NCI-H345 treated with DMSO at 0.1 percent for 48 hours (cell line): ENCODE measurements at regions not wholly inside any gene's neighbourhood (a gene's known extent, or its start where the extent isn't known, plus 50 kb on each side); places are given as distances from the start of the nearest gene placed in this dataset.
"Not testable (repeated sequence)": the region's sequence is repeated elsewhere in the genome, so short reads cannot be mapped to it uniquely, and the experiment has no call there.

ENCODE experiments used
- DNase-seq: peaks from one replicate; lab custom pipeline; 2025; ENCODE audit not compliant: unreplicated experiment; lab: John Stamatoyannopoulos, UW

GRCh38 chr1:78715181-78715661, 65.6 kb downstream of the IFI44 start:
- no peak for DNase-seq

- no peak for DNase-seq
These were observed 66.6 kb downstream of the IFI44 start for GRCh38 chr1:78716186-78716585.

GRCh38 chr1:78718566-78718965, 68.9 kb downstream of the IFI44 start:
- no peak for DNase-seq

- no peak for DNase-seq
These were observed 71.5 kb downstream of the IFI44 start for GRCh38 chr1:78721136-78721535.

- no peak for DNase-seq
These were observed 72.5 kb downstream of the IFI44 start for GRCh38 chr1:78722105-78722504.

- DNase-seq = no peak
These were observed 72.9 kb downstream of the IFI44 start for GRCh38 chr1:78722521-78722920.

- DNase-seq = no peak
These were observed 73.3 kb downstream of the IFI44 start for GRCh38 chr1:78722947-78723346.

DNA sequence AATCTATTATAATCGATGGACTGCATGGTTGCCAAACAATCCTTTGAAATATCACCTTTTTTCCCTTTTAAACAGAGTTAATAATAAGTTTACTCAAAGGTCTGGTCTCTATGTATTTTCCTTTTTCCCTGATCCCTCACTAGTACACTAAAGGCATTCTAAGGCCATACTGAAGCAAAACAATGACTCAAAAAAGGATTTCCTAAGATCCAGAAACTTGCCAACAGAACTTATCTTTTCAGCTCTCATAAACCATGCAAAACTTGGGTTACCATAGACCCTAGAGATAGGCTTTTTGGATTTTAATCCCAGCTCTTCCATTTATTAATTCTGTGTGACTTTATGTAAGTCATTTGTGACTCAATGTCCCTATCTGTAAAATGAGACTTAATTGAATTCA, 77.1 kb downstream of the IFI44 start:
- DNase-seq = no peak

DNA sequence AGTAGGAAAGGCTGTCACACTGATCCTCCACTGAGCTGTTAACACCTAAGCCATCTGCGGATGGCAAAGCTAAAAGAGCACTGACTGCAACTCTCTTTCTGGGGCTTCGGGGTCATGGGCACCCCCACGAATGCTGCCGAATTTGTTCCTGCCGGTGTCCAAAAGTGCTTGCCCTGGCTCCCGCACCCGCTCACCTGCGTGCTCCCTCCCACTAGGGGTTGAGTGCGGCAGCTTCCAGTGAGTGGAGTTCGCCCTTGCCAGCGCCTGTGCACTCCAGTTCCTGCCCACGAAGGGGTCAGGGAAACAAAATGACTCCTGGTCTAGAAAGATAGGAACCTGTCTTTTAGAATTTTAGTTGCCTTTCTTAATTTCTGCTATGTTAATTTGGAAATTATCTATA, 78.7 kb downstream of the IFI44 start:
- DNase-seq = no peak

DNA sequence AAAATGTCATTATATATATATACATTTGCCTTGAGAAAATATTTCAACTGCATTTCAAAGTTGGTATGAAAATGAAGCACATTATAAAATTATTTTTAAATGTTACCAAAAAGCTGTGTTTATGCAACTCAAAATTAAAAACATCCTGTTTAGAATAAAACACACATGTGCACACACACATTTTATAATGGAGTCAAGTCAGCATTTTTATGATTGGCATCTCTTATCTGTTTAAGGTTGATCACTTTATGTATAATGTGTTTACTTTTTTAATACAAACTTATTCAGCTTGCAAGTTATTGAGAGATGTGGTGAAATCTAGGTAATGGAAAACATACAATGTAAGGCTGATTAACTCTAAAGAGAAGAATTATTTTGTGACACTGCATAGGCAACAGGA, 80.4 kb downstream of the IFI44 start:
- no peak for DNase-seq

- no peak for DNase-seq
These were observed 82.0 kb downstream of the IFI44 start for GRCh38 chr1:78731674-78732073.

GRCh38 chr1:78737241-78737640, 87.6 kb downstream of the IFI44 start:
- DNase-seq = no peak

DNA sequence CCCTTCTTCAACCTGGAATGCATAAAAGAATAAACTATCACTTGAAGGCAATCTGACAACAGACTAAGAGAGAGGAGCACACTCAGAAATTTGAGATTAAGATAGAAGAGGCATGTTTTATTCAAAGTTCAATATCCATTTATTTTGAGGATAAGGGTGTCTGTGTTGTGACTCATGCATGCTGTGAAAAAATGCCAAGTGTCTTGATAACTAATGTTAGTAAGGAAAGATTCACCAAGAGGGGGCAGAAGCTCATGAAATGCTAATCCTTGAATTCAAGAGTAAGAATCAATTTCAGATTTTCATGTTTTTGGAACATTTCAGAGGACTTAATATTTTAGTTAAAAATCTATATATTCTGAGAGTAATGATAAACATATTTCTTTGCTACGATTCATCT, 94.0 kb downstream of the IFI44 start:
- no peak for DNase-seq

DNA sequence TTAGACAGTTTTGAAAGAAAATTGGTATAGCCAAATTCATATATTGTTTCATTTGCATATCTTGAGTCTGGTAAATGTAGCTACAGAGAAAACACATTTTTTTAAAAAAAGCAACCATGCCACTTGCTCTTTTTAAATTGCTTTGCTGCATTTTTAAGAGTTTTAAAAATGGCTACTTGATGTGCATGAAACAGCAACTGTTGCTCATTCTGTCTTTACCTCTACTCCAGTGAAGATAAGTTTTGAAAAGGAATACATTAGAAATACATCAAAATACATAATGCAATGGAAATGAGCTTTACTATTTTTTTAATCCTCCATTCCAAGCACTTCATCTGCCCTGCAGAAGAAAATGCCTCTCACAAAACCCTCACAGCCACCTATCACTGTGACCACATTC, 95.5 kb downstream of the IFI44 start:
- no peak for DNase-seq

DNA sequence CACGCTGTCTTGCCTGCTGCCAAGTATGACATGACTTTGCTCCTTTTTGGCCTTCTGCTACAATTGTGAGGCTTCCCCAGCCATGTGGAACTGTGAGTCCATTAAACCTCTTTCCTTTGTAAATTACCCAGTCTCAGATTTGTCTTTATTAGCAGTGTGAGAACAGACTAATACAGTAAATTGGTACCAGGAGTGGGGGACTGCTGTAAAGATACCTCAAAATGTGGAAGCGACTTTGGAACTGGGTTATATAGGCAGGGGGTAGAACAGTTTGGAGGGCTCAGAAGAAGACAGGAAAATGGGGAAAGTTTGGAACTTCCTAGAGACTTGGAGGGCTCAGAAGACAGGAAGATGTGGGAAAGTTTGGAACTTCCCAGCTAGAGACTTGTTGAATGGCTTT, 104.0 kb downstream of the IFI44 start:
- DNase-seq = not testable (repeated sequence)

GRCh38 chr1:78755986-78756385, 106.4 kb downstream of the IFI44 start:
- no peak for DNase-seq

DNA sequence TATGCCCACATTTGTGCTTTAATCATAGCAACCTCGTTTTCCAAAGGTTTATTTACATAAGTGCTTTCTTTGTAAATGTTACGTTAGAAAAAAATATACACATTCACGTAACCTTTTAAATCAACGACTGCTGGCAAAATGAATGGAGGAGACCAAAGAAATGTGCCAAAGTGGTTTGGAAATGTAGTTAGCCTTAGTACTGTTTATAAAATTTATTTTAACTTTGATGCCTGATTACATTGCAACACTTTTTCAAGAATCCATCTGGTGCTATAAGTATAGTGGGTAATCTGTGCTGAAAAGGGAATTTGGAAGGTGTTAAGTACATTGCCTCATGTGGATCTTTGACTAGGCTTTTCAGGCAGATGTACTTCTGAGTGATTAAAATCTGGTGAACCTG, 108.9 kb downstream of the IFI44 start:
- no peak for DNase-seq

- DNase-seq = no peak
These were observed 110.2 kb downstream of the IFI44 start for GRCh38 chr1:78759881-78760280.

DNA sequence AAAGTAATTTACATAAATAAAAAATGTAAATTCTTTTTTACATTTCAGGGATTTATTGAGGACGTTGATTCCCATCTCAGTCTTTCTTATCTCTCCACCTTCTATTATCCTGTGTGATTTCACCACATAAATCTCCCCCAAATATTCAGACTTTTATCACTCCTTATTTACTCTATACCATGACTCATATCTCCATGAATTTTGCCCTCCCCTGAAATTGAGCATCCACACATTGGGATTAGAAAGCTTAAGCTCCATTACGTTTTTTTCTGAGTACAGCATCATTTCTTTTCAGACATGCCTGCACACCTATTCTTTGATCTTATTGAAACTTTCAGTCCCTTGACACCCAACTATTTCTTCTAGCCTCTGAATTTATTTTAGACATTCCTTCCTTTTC, 111.2 kb downstream of the IFI44 start:
- no peak for DNase-seq

GRCh38 chr1:78762113-78762512, 112.5 kb downstream of the IFI44 start:
- DNase-seq = no peak

GRCh38 chr1:78765489-78765888, 115.9 kb downstream of the IFI44 start:
- DNase-seq = no peak

DNA sequence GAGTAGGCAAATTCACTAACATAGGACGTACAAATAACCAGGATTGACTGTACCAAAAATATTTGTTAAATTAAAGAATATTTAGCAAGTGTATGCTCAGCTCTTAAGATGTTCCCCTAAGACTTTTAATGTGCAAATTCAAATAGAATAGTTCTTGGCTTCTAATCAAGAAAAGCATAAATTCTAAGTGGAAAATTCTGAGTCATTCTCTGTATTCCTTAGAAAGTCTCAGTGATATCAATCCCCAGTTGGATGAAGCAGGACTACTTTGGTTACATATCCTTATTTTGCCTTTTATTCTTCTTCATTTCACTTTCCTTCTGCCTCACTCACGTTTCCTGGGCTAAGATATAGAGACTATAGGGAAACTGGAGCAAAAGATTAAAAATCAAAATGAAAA, 130.2 kb downstream of the IFI44 start:
- DNase-seq = no peak

GRCh38 chr1:78787544-78787943, 137.9 kb downstream of the IFI44 start:
- no peak for DNase-seq

DNA sequence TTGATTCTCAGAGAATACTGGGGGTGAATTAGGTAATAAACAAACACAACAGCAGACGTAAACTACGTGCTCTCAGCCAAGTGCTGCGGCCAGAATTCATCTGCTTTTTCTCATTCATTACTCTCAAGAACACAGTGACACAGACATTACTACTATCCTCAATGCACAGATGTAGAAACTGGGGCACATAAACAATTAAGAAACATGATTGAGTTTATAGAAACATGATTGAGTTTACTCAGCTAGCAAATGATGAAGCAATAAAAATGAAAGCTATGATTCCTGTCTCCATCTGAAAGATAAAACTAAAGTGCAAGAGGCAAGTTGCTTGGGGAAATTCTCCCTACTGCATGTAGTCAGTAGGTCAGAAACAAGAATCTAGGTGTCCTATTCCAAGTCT, 140.5 kb downstream of the IFI44 start:
- DNase-seq = no peak
